Lower leg skin (tissue), 4 donors: ENCODE measurements at regions not wholly inside any gene's neighbourhood (a gene's known extent, or its start where the extent isn't known, plus 50 kb on each side); places are given as distances from the start of the nearest gene placed in this dataset.
"Not testable (repeated sequence)": the region's sequence is repeated elsewhere in the genome, so short reads cannot be mapped to it uniquely, and the experiment has no call there.

Experiments used
- DNase-seq, 2 donors: peaks; one replicate each; pipeline ENCODE4 v3.0.0-alpha.2; 2019; ENCODE audit warnings: low spot score in 2 of 2
- H3K4me3 ChIP-seq: fragments of 200-600 bp; sonication (generic); 2 replicates; pipeline ENCODE4 v1.5.1; 2017; ENCODE audit warnings: mild to moderate bottlenecking, low read depth; ENCODE audit not compliant: poor library complexity, severe bottlenecking
- CTCF ChIP-seq, 3 donors: fragments of 450-650 bp; IDR thresholded peaks; one replicate each; pipeline ENCODE4 v1.5.1; 2016; ENCODE audit warnings: antibody characterized with exemption in 3 of 3, mild to moderate bottlenecking in 3 of 3, moderate library complexity in 2 of 3
- POLR2A ChIP-seq, 2 donors: fragments of 450-650 bp; IDR thresholded peaks; one replicate each; pipeline ENCODE4 v1.6.1; 2016 to 2017; ENCODE audit warnings: antibody characterized with exemption in 2 of 2, mild to moderate bottlenecking in 1 of 2, moderate library complexity in 1 of 2
- WGBS, 2 donors: methylation state at CpG; one replicate each; pipeline ENCODE4 v1.1.5; 2018; 5-methylcytosine and 5-hydroxymethylcytosine counted together
- intact Hi-C: fragments of 100-400 bp; cut with DNase I; formaldehyde crosslinking; loops from one replicate; pipeline ENCODE4 v1.15.0; 2023; ENCODE audit warnings: low total_unique reads

- no peak for DNase-seq
- intact Hi-C loops: no loop called here
- no peak overlapping the region for H3K4me3 ChIP-seq
- TF ChIP-seq CTCF (IDR thresholded peaks at IDR 0.05) (no peak), POLR2A (IDR thresholded peaks at IDR 0.05) (no peak)
- WGBS, 2 donors: 44 to 70% methylated on average over 6 of the region's 6 CpGs
Measured at GRCh38 chrX:109782994-109783700, 50.1 kb upstream of the ACSL4 start.

- DNase-seq: peak in 1 of 2 donors; percentile 17
- intact Hi-C loops: no loop called here
- H3K4me3 ChIP-seq: no peak overlapping the region
- WGBS, 2 donors: 39 to 49% methylated on average over 5 of the region's 5 CpGs
- no peak for TF ChIP-seq POLR2A (IDR thresholded peaks at IDR 0.05)
- no peak for TF ChIP-seq CTCF (IDR thresholded peaks at IDR 0.05)
Measured at GRCh38 chrX:109783701-109784079, 50.6 kb upstream of the ACSL4 start.

GRCh38 chrX:109785053-109785452 is 52.0 kb upstream of the ACSL4 start:
- DNase-seq: no peak
- TF ChIP-seq CTCF (IDR thresholded peaks at IDR 0.05) (no peak), POLR2A (IDR thresholded peaks at IDR 0.05) (no peak)
- WGBS, 2 donors: 78 to 84% methylated on average over 4 of the region's 4 CpGs
- intact Hi-C loops: no loop called here
- H3K4me3 ChIP-seq: no peak overlapping the region

GRCh38 chrX:109790511-109790910 is 57.5 kb upstream of the ACSL4 start:
- WGBS, 2 donors: 90 to 98% methylated on average over 7 of the region's 7 CpGs
- DNase-seq, intact Hi-C loops, H3K4me3 ChIP-seq: not testable (repeated sequence)

GRCh38 chrX:109793191-109793590 is 60.1 kb upstream of the ACSL4 start:
- no peak for DNase-seq
- TF ChIP-seq CTCF (IDR thresholded peaks at IDR 0.05) (no peak), POLR2A (IDR thresholded peaks at IDR 0.05) (no peak)
- no peak overlapping the region for H3K4me3 ChIP-seq
- intact Hi-C loops: no loop called here
- 40% methylated on average over 2 of the region's 2 CpGs for WGBS, 2 donors

- WGBS, 2 donors: 57 to 72% methylated on average over 4 of the region's 4 CpGs
- H3K4me3 ChIP-seq: no peak overlapping the region
- no peak for DNase-seq
- TF ChIP-seq CTCF (IDR thresholded peaks at IDR 0.05) (no peak), POLR2A (IDR thresholded peaks at IDR 0.05) (no peak)
- intact Hi-C loops: no loop called here
Measured at GRCh38 chrX:109795682-109796081, 62.6 kb upstream of the ACSL4 start.
